ENCODE measurements at regions not wholly inside any gene's neighbourhood (a gene's known extent, or its start where the extent isn't known, plus 50 kb on each side); places are given as distances from the start of the nearest gene placed in this dataset.

- Histone ChIP-seq H3K27me3 (replicated peaks; ENCODE audit: control insufficient read depth, insufficient read depth, low read length) (no peaks in the 10 kb centered on the region), H3K4me3 (replicated peaks; ENCODE audit: low read depth, low read length) (no peak overlapping the region), H3K36me3 (ENCODE audit: control insufficient read depth, insufficient read depth, low read length) (no peaks in the 10 kb centered on the region)
- DNase-seq (ENCODE audit: extremely low read depth, insufficient read length): no peak
- TF ChIP-seq CTCF (IDR thresholded peaks at IDR 0.05; ENCODE audit: insufficient read depth, low read length, poor library complexity, severe bottlenecking): no peak
Measured at GRCh38 chr5:8239198-8239597, 370.2 kb downstream of the MTRR start.

- TF ChIP-seq CTCF (IDR thresholded peaks at IDR 0.05; ENCODE audit: insufficient read depth, low read length, poor library complexity, severe bottlenecking): no peak
- DNase-seq (ENCODE audit: extremely low read depth, insufficient read length): no peak
Measured at GRCh38 chr5:8239646-8240045, 370.7 kb downstream of the MTRR start.

DNA sequence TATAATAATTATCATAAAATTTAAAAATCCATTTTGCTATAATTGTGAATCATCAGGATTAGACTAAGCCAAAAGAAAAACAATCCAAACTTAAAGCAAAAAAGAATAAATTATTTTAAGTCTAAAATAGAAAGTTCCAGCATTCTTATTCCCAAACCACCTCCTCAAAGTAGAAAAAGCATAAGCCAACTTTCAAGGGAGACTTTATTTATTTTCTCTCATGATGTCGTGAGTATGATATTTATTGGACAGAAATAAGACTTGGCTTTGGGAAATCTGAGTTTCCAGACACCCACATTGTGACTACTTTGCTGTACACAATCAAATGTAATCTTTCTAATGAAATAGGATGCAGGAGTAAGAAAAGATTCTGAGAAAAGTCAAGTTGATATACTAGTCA, 372.1 kb downstream of the MTRR start:
- H3K4me3 ChIP-seq (replicated peaks; ENCODE audit: low read depth, low read length): no peak overlapping the region
- no peak for DNase-seq (ENCODE audit: extremely low read depth, insufficient read length)
- no peaks in the 10 kb centered on the region for H3K27me3 ChIP-seq (replicated peaks; ENCODE audit: control insufficient read depth, insufficient read depth, low read length)
- no peak for TF ChIP-seq CTCF (IDR thresholded peaks at IDR 0.05; ENCODE audit: insufficient read depth, low read length, poor library complexity, severe bottlenecking)
- H3K36me3 ChIP-seq (ENCODE audit: control insufficient read depth, insufficient read depth, low read length): no peaks in the 10 kb centered on the region

More at GRCh38 chr5:8239646-8240045, 370.7 kb downstream of the MTRR start:
- Histone ChIP-seq H3K27me3 (replicated peaks; ENCODE audit: control insufficient read depth, insufficient read depth, low read length) (no peaks in the 10 kb centered on the region), H3K4me3 (replicated peaks; ENCODE audit: low read depth, low read length) (no peak overlapping the region), H3K36me3 (ENCODE audit: control insufficient read depth, insufficient read depth, low read length) (no peaks in the 10 kb centered on the region)

DNA sequence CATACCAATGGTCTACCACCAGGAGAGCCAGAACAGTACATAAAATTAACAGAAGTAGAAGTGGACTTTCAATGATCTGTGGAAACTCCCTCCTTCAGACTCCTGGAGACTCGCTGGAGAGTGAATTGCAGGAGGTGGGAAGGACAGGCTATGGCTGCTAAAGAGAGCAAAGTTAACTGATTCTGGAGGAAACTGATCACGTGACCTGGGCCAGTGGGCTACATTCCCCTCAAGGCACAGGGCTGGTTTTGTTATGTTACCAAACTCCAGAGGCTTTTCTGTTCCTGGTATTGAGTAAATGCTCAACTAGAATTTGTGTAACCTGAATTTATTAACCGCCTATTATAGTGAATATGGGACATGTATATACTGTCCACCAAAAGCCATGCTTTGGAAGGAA, 372.6 kb downstream of the MTRR start:
- Histone ChIP-seq H3K4me3 (replicated peaks; ENCODE audit: low read depth, low read length) (no peak overlapping the region), H3K27me3 (replicated peaks; ENCODE audit: control insufficient read depth, insufficient read depth, low read length) (no peaks in the 10 kb centered on the region), H3K36me3 (ENCODE audit: control insufficient read depth, insufficient read depth, low read length) (no peaks in the 10 kb centered on the region)
- DNase-seq (ENCODE audit: extremely low read depth, insufficient read length): no peak
- TF ChIP-seq CTCF (IDR thresholded peaks at IDR 0.05; ENCODE audit: insufficient read depth, low read length, poor library complexity, severe bottlenecking): no peak

DNA sequence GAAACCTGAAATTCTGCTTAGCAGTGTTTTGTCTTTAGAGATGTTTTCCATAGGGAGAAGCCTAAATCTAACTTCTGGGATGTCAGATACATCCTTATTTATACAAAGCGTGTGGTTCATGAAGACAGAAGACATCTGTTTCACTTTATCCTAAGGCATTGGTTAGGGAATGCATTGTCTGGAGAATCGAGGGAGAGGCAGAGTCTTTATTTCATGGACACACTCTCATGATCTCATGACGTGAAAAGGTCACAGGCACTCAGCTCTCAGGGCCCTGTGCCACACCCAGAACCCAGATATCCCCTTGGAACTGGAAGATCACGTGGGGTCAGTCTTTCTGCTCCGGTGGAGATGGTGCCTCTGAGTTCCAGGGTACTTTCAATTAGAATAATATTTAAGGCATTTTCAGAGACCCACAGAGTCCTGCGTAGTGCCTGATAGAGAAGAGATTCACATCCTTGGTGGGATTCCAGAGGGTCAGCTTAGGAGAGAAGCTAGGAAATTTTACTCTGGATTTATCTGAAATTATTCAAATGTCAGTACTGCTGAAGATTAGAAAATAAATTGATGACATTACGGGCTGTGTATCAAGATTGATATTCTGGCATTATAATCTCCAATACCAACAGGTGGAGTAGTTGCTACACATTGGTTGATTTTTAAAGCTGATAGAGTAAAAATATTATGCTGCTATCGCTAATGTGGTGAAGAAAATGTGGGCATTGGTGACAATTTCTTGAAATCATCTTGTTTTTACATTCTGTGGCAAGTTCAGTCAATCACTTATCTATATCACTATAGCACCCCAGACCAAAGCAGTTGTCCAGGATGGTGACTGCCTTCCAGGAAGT, 378.3 kb downstream of the MTRR start:
- TF ChIP-seq CTCF (IDR thresholded peaks at IDR 0.05; ENCODE audit: insufficient read depth, low read length, poor library complexity, severe bottlenecking): no peak
- Histone ChIP-seq H3K36me3 (ENCODE audit: control insufficient read depth, insufficient read depth, low read length) (no peaks in the 10 kb centered on the region), H3K27me3 (replicated peaks; ENCODE audit: control insufficient read depth, insufficient read depth, low read length) (no peaks in the 10 kb centered on the region), H3K4me3 (replicated peaks; ENCODE audit: low read depth, low read length) (no peak overlapping the region)
- DNase-seq (ENCODE audit: extremely low read depth, insufficient read length): no peak

Data from GM06990 (cell line).